Stimulated activated CD8-positive, alpha-beta memory T cell treated with anti-CD3 and anti-CD28 coated beads, Interleukin-4, amount 100 ng/mL, for 4 hours (primary cell): ENCODE measurements at regions not wholly inside any gene's neighbourhood (a gene's known extent, or its start where the extent isn't known, plus 50 kb on each side); places are given as distances from the start of the nearest gene placed in this dataset.

ENCODE experiments used
- DNase-seq, 2 donors: peaks; one replicate each; pipeline ENCODE4 v3.0.0-alpha.2; 2020; ENCODE audit warnings: low read depth in 2 of 2, low spot score in 1 of 2

DNA sequence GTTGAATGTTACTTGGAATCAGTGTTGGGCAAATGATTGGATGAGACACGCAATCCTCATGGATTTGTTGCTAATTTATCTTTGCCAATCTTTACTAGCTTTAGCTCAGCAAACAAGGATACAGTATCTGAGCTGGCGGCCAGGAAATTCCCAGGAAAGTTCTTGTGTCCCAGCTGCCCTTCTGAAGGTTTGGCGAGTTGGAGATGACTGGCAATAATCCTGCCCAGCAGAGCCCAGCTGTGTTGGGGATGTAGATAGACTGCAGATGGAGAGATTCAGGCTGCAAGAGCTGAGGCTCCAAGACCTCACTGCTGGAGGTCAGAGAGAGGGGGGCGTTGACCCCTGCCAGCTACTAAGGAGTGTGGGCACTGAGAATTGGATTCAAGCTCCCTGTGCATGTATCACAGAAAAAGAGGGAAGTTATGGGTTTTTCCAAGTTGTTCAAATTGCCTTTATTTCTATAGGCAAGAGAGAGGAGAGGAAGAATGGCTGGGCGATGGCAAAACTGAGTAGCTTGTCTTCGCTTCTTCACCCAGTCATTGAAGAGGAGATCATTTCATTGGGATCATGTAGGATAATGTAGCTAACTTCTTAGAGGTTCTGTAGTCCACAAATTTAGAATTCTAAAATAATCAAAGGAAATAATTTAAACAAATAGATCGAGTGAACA is 506.8 kb upstream of the LRATD1 start:
- DNase-seq = no peak

DNA sequence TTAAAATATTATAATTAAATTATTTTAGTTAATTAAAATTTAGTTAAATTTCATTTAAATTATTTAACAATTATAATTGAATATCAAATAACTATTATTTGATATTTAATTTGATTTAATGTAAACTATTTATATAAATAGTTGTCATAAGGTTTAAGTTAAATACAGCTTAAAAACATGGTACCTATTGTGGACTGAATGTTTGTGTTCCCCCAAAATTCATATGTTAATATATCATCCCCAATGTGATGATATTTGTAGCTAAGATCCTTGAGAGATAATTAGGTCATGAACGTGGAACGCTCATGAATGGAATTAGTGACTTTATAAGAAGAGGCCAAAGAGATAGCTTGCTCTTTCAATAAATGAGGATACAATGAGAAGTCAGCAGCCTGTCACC is 505.7 kb upstream of the LRATD1 start:
- no peak for DNase-seq

DNA sequence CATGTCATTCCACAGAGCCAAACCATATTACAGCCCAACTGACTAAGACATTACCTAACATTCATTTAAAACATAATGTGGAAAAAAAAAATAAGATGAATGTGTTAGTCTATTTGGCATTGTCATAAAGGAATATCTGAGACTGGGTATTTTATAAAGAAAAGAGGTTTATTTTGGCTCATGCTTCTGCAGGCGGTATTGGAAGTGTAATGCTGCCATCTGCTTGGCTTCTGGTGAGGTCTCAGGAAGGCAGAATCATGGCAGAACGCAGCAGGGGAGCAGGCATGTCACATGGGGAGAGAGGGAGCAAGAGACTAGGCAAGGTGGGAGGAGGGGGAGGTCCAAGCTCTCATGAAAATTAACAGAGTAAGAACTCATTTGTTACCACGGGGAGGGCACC is 504.8 kb upstream of the LRATD1 start:
- DNase-seq = no peak

DNA sequence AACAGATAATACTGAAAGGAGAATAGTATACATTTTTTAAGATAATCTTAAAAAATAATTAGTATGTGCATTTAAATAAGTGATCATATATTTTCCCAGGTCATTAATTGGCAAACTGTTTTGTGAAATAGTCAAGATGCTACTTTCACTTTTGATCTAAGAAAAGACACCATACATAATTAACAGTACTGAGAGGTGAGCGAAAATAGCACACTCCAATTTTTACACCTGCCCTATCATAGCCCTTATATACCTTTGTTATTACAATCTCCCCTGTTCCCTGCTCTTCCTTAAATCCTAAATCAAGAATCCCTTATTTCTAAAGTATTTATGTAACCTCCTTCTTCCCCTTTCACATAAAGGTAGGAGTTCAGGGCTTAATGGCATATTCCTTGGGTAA is 500.1 kb upstream of the LRATD1 start:
- DNase-seq = no peak

DNA sequence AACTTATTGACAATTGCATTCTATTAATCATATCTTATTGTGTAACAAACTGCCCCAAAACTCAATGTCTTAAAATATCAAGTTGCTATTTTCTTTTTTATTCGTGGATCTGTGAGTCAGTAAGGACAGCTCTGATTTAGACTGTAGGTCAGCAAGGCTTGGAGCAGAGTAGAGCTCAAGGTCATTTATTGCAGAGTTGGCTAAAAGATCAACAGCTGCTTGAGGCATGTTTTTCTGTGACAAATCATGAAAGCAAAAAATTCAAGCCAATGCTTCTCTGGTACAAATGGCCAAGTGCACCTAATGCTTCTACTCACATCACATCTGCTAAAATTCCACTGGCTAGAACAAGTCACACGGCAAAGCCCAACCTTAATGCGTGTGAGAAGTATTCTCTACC is 497.7 kb upstream of the LRATD1 start:
- no peak for DNase-seq

DNA sequence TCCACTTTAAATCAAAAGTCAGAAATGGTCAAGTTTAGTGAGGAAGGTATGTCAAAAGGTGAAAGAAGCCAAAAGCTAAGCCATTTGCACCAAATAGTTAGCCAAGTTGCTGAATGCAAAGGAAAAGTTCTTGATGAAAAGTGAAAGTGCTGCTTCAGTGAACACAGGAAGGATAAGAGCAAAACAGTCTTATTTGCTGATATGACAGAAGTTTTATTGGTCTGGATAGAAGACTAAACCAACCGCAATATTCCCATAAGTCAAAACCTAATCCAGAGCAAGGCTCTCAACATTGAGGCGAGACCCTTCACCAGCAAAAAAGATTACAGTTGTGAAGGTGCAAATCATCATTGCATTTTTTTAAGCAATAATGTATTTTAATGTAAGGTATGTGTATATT is 496.5 kb upstream of the LRATD1 start:
- no peak for DNase-seq

DNA sequence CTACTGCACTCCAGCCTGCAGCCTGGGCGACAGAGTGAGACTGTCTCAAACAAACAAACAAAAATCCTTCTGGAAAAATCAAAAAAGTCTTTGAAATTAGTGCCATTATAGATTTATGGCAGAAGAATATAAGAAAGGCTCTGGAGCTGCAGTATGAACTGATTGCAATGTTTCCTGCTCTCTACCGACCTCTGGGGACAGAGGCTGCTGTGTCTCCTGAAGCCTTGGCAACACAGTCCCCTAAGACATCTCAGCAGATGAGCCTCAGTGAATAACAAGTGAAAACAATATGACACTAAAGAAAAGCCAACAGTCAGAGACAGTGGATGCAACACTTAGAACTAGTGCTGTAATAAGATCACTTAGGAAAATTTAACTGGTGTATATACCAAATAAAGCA is 494.9 kb upstream of the LRATD1 start:
- DNase-seq = no peak

DNA sequence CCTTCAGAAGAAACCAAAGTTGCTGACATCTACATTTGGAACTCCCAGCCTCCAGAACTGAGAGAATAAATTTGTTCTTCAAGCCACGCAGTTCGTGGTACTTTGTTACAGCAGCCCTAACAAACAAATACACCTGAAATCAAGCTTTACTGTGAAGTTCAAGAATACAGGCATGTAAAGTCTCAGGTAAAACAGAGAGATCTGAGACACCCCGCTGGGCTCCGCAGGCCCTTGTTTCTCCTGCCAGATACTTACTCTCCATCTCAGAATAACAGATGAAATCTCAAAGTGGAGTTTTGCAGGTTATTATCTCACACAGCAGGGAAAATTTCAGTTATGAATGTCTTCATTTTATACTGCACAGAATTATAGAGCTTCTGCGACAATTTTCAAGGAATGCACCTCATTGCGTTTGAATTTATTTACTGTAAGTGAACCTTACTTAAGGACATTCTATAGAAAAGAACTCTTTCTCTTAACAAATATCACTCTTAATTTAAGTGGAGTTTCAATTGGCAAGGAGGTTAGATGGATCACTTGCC is 492.4 kb upstream of the LRATD1 start:
- DNase-seq = no peak

DNA sequence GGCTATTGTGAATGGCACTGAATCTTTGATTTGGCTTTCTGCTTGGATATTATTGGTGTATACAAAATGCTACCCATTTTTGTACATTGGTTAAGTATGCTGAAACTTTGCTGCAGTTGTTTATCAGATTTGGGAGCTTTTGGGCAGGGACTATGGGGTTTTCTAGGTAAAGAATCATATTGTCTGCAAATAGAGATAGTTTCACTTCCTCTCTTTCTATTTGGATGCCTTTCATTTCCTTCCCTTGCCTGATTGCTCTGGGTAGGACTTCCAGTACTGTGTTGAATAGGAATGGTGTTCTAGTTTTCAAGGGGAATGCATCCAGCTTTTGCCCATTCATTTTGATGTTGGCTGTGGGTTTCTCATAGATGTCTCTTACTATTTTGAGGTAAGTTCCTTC is 489.1 kb upstream of the LRATD1 start:
- DNase-seq = no peak

DNA sequence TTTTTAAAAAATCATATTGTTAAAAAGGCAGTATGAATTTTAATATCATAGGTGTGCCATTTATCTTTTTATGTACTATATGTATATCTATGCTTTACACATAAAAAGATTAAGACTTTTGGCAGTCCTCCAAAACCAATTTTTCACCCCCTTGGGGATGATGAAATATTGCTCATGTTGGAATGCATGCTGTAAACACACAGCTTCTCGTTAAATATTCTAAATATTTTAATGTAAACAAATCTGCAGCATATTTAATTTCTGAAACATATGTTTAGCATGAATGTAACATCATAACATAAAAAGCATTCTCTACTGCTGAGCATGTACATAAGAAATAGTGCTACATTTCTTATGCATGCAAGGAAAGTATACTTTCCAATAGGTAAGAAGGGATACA is 484.3 kb upstream of the LRATD1 start:
- no peak for DNase-seq

DNA sequence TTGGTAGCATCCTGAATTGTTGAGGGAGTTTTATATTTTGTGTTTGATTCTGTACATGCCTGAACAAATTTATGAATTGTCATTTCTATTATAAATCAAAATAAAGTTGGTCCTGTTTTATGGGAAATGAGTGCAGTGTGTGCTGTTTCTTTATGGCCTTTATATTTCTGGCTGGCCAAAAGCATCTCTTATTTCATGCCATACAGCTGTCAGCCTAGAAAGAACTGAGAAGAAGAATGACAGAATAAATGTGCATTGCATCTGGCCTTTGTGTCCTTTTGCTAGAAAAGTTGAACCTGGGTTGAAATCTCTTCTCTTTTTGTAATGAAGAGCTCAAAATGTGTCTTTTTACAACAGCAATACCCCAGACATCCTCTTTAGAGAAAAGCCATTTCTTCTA is 474.7 kb upstream of the LRATD1 start:
- no peak for DNase-seq

DNA sequence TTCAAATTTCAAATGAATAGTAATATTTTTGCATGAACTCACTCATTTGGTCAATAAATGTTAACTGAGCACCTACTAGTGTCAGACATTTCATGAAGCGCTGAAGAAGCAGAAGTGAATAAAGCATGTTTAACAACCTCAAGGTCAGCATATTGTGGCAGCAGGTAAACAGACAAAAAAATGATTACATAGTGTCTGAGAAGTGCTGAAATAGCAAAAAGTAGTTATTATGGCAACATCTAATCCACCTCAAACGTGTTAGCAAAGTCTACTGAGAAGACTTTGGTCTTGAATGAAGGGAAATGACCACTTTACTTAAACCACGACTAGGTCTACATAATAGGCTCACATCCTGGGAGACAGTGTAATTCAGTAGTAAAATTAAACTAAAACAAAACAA is 452.2 kb upstream of the LRATD1 start:
- DNase-seq = no peak

DNA sequence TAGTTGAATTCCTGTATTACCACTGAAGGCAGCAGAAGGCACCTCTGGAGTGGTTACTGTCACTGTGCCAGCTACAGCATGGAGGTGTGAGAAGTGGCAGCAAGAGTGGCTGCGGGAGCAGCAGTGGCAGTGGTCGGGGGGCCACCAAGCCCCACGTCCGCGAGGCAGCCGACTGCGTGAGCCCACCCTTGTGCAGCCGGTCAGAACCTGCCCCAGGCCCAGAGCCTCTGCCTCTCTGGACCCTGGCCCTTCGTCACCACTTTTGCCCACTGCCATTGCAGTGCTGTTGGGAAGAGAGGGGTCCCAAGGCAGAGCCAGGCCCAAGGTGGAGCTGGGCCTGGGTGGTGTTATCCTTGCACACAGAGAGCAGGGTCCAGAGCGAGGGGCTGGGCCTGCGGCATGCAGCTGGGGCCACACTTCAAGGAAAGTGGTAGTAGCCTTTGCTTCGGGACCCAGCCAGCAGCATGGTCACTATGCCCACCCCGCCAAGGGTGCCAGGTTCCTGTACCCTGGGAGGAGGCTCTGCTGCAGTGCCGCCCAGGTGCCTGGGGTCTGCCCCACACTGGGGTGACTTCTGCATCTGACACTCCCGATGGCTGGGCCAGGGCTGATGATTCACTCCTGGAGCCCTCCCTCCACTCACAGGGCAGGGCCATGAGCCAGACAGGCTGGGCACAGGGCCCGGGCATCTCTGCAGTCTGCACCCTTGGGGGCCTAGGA is 450.1 kb upstream of the LRATD1 start:
- no peak for DNase-seq

DNA sequence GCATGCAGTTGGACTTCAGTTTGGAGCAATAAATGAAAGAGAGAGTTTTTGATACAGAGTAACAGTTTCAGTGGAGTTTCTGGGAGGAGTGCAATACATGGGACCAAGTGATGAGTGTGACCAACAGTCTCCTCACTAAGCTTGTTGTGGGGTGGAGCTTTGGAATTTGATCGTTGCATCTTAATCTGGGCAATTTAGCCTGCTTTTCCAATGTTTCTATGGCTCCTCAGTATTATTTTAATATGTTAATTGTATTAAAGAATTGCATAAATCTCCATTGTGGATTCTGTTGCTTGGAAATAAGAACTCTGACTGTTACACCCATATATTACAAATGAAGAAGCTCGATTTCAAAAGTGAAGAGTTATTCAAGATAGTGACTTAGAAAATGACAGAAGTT is 446.6 kb upstream of the LRATD1 start:
- no peak for DNase-seq

DNA sequence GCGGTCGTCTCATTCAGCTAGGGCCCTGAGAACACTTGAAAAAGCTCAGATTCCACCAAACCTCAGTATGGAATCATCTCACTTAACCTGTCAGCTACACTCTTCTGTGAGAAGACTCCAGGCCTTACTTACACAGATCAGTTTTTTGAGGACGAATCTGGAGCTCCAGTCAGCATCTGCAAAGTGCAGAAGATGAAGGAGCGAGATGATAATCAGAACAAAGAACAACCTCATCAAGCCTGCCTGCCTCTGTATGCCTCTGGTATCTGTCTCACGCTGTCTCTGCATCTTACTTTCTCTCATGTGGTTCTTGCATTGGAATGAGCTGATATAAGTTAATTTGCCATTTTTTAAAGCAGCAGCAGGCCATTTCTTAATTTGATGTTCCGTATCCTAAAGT is 444.1 kb upstream of the LRATD1 start:
- DNase-seq = no peak

DNA sequence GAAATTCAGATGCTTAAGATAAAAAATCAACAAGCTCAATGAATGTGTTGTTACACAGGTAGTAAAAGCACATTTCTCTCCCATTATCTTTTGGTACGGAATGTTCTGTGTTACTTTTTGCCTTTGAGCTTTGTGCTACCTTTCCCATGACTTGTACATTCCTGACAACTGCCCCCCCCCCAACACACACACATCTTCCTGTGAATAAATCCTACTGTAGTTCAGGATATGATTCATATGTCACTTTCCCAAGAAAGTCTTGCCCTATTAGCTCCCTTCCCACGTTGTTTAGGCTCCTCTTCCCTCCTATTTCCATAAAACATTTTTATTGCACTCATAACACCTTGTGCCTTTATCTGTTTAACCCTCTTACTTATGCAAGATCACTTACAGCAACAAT is 442.6 kb upstream of the LRATD1 start:
- DNase-seq = no peak

DNA sequence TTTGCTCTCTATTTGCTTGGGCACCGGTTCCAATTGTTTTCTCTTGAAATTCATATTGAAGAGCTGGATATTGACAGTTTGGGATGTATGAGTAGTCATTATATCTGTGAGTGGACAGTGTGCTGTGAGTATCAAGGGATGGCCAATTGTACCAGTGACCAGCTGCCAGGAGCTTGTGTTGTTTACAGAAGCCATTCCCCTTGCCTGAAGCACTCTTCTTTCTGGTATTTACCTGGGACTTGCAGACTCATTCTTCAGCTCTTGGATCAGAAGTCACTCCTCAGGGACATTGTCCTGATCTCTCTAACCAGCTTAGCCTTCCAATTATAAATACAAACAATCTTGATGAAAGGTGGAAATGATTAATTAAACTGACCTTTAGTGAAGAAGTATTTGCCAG is 438.3 kb upstream of the LRATD1 start:
- DNase-seq = no peak

DNA sequence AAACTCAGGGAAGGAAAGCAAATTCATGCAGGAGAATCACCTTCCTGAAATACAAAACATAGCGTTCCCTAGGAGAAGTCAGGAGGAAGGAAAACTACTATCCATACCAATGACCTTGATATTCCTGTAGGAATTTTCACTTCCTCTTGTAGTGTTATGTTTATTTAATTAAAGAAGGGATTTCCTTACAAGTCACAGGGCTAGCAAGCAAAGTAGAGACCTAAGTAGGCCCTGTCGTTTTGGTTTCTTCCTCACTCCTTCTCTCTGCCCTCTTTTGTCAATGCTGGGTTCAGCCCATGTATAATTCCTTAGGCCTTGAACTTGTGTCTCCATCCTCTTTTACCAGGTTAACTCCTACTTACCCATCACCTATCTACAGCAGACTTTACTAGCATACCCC is 435.2 kb upstream of the LRATD1 start:
- DNase-seq = no peak

DNA sequence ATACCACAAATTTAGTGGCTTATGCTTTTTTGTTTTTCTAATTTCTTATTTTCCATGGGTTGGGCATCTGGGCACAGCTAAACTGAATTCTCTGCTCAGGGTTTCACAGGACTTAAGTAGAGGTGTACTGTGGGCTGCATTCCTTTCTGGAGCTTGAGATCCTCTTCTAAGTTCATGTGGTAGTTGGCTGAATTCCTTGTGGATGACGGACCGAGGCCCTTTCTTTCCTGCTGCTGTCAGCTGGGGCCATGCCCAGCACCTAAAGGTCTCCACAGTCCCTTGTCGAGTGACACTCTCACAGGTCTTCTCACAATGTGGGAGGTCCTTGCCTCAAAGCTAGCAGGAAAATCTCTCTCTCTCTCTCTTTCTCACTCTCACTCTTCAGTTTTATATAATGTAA is 433.5 kb upstream of the LRATD1 start:
- no peak for DNase-seq

DNA sequence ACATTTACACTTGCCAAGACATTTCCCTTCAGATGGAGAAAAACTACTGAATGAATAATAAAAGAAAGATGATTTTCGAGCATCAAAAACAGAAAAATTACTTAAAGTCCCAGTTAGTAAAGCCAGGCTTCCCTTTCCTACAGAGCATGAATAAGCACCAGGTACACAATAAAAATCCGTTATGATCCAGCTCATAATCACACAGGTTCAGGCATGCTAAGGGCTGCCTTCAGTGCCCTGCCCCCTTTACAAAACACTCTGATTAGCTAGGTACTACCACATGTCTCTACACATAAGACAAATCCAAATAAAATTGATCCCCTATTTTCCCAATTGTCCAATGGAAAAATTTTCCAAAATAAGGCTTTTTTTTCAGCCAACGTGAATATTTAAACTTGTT is 413.2 kb upstream of the LRATD1 start:
- DNase-seq = no peak

DNA sequence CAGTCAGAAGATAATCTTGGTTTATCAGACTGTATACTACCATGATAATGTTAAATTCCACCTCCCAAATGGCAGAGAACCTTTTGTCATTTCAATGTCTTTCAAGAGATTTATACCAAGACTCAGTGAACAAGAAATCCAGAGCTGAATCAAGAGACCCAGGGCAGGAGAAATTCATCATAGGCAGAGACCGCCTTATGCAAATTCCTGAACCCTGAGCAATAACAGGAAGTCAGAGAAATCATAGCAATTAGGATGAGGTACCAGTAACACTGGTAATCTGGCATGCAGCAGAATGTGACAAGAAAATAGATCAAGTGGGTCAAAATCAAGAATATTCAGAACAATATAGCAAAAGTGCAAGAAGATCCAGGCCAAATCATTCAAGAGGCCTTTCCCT is 412.4 kb upstream of the LRATD1 start:
- DNase-seq = no peak

DNA sequence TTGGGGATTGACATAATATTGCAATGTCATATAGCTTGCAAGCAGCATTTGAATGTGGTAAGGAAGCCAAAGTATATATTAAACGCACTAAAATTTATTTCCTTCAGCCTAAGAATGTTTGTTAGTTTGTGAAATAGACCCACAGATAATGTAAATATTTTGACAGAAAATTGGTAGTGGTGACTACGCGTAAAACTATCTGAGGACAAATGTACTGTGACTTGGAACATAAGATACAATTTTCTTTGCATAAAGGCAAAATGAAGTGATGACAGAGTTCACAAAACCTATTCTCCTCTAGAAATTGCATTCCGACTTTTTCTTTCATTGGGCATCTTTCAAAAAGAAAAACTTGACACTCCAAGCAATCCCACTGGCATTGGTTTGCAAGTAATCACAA is 411.1 kb upstream of the LRATD1 start:
- no peak for DNase-seq

DNA sequence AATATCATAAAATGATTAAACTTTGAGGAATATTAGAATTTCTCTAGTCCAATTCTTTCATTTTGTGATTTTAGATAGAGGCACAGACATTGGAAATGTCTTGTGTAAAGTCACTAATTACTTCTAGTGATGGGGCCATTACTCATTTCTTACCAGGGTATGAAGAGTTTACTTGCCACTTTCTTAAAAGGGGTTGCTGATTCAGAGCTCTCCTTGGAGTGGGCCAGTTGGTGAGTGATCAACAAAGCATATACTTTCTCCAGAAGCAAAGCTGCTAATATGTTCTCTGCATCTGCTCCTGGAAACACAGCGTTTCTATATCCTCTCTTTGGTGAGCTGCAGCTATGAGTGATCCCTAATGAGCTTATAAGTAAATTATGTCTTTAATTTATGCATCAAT is 408.9 kb upstream of the LRATD1 start:
- DNase-seq = no peak
